Epithelial cell of esophagus (primary cell): ENCODE measurements at regions not wholly inside any gene's neighbourhood (a gene's known extent, or its start where the extent isn't known, plus 50 kb on each side); places are given as distances from the start of the nearest gene placed in this dataset.

Source experiments
- DNase-seq: peaks from one replicate; pipeline ENCODE4 v3.0.0; 2010; ENCODE audit warnings: low read depth
- H3K4me3 ChIP-seq: 2 replicates; pipeline ENCODE4 v1.5.1; 2011; ENCODE audit warnings: mild to moderate bottlenecking, low read length, control low read depth
- TF ChIP-seq, protein P1 (sequence below): IDR thresholded peaks from 2 replicates; pipeline ENCODE4 v1.5.1; 2011; ENCODE audit warnings: low read depth, mild to moderate bottlenecking, low read length, control low read depth, inconsistent platforms; ENCODE audit not compliant: insufficient read depth; ENCODE audit errors: missing control alignments

DNA sequence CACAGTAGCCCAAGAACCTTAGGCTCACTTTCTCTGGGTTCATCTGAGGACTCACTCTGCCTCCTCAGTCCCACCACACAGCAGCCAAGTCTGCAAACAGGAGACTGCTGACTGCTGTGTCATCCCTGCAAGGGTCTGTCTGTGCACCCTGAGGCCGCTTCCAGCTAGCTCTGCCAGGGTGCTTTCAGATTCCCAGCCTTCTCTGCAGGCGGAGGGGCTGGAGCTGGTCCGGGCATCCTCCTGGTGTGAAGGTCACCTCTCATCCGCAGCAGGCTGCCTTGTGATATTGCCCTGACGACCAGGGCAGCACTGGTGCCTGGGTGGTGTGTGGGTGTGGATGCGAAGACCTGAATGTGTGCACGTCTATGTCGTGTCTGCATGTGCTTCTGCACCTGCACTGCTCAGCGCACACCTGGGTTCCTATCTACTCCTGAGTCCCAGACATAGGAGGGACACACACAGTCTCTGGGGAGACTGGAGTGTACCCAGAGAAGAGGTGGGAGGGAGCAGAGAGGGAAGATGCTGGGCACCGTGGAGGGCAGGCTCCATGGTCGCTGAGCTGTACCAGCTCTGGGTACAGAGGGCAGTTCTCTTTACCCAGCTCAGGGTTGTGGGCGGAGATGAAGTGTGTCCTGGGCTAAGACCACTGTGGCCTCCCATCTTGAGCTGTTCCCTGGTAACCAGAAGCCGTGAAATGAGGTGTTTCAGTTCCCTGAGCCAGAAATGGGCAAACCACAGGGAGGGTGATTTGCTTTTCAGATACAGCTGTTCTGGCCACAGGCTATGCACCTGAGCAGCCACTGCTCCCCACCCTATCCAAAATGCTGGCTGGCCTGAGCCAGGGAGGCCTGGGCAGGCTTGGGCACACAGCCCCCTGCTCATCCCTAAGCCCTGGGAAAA, 160.9 kb upstream of the CSF3R start:
- no peak overlapping the region for H3K4me3 ChIP-seq
- DNase-seq, result no peak
- TF ChIP-seq, protein P1, sequence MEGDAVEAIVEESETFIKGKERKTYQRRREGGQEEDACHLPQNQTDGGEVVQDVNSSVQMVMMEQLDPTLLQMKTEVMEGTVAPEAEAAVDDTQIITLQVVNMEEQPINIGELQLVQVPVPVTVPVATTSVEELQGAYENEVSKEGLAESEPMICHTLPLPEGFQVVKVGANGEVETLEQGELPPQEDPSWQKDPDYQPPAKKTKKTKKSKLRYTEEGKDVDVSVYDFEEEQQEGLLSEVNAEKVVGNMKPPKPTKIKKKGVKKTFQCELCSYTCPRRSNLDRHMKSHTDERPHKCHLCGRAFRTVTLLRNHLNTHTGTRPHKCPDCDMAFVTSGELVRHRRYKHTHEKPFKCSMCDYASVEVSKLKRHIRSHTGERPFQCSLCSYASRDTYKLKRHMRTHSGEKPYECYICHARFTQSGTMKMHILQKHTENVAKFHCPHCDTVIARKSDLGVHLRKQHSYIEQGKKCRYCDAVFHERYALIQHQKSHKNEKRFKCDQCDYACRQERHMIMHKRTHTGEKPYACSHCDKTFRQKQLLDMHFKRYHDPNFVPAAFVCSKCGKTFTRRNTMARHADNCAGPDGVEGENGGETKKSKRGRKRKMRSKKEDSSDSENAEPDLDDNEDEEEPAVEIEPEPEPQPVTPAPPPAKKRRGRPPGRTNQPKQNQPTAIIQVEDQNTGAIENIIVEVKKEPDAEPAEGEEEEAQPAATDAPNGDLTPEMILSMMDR, result no peak

DNA sequence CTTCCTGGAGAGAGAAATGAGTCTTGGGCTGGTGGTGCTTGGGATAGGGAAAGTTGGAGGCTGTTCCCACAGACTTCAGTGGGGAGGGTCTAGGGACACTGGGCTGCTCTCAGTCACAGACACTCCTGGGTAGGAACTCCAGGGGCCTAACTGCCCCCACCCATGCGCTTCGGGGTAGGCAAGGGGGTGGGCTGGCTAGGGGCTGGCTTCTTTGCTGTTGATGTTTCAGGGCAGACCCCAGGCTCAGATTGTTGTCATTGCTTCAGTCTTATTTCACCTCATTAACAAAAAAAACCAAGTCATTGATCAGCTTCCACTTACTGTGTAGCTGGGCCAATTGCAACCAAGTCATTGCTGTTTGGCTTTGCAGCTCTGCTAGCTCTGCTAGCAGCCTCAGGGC, 160.1 kb upstream of the CSF3R start:
- no peak for DNase-seq
- no peak overlapping the region for H3K4me3 ChIP-seq
- TF ChIP-seq, protein P1, result no peak

DNA sequence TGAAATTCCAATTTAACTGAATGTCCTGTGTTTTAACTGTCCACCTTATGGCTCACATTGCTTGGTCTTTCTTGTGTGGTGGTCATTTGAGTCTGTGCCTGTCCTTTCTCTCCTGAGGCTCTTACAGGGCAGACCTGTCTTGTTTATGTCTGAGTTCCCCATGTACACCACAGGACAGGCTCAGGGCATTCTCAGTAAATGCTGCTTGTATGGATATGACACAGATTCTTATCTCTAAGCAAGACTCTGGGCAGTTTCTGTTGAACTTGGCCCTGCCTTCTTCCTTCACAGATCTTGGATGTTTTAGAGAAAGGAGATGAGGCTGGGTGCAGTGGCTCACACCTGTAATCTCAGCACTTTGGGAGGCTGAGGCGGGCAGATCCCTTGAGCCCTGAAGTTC, 159.1 kb upstream of the CSF3R start:
- no peak for DNase-seq
- H3K4me3 ChIP-seq, result no peak overlapping the region
- TF ChIP-seq, protein P1, result no peak

DNA sequence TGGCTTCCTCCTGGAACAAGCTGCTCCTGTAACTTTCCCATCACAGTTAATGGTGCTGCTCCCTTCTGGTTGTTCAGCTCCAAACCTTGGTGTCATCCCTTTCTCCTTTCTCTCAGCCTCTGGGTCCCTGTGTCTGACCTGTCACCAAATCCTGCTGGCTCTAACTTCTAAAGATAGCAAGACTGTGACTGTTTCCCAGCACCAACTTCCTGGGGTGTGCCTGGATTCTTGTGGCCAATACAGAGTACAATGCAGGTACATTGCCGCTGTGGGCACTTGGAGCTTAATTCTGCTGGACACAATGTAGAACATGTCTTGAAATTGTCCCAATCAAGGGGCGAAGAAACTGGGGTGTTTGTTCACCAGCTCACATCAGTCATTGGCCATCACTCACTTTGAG, 156.7 kb upstream of the CSF3R start:
- no peak for DNase-seq
- TF ChIP-seq, protein P1, result no peak
- no peak overlapping the region for H3K4me3 ChIP-seq

DNA sequence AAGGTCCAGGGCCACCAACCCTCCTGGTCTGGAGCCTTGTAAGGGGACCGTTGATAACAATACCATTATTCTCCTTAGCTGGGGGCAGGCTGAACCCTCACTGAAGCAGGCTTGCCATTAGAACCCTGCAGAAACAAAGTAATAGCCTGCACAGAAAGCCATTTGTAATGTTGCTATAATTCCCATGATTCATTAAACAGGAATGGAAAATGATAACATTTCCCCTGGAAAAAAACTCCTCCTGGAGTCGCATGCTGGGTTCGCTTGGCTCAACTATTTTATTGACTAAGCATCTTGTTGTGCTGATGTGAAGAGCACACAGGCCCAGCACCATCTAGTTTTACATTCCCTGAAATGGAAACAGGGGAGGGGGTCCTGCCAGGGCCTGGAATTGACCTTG, 155.6 kb upstream of the CSF3R start:
- TF ChIP-seq, protein P1, result no peak
- H3K4me3 ChIP-seq, result no peak overlapping the region
- DNase-seq, result no peak

DNA sequence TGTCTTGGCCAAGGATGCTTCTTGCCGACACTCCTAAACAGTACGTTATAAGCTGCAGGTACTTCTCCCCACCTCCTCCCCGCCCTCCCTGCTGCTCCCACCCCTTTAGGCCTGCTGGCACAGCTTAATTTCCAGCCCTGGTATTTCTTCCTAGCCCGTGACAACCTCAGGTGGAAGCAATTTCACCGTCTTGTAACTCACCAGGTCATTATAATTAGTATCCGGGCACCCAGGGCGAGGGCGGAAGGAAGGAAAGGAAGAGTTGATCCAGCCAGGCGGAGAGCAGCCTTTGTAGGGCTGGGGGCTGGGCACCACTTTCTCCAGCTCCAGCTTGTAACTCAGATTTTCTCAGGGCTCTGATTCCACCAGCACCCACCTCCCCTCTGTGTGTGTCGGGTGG, 153.5 kb upstream of the CSF3R start:
- TF ChIP-seq, protein P1, result no peak
- H3K4me3 ChIP-seq, result no peak overlapping the region
- no peak for DNase-seq

DNA sequence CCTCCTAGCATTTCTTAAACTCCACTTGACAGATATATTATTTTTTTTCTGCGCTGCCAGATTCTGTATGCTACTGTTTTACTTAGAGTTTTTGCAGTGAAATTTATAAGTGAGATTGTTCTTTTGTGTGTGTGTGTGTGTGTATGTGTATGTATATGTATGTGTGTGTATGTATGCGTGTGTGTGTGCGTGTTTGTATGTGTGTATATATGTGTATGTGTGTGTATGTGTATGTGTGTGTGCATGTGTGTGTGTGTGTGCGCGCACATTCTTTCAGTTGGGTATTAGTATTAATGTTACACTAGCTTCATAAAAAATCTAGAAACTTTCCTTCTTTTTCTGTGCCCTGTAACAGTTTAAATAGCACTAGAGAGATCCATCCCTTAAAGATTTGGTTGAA, 152.6 kb upstream of the CSF3R start:
- H3K4me3 ChIP-seq, result no peak overlapping the region
- TF ChIP-seq, protein P1, result no peak

More for the DNA sequence above, 152.6 kb upstream of the CSF3R start:
- no peak for DNase-seq
